Tibial nerve (tissue), 3 donors: ENCODE measurements at regions not wholly inside any gene's neighbourhood (a gene's known extent, or its start where the extent isn't known, plus 50 kb on each side); places are given as distances from the start of the nearest gene placed in this dataset.

Source experiments
- CTCF ChIP-seq, 5 experiments: fragments of 200-600 bp in 3 of 5; fragments of 450-650 bp in 2 of 5; sonication (generic) in 3 of 5; IDR thresholded peaks; one replicate each; pipeline ENCODE4 v1.5.1; 2016 to 2019; ENCODE audit warnings: antibody characterized with exemption in 5 of 5, mild to moderate bottlenecking in 3 of 5, moderate library complexity in 2 of 5
- POLR2A ChIP-seq, 2 donors: fragments of 450-650 bp; IDR thresholded peaks; one replicate each; pipeline ENCODE4 v1.6.1; 2017; ENCODE audit warnings: antibody characterized with exemption in 2 of 2, mild to moderate bottlenecking in 2 of 2, moderate library complexity in 2 of 2

- TF ChIP-seq CTCF (IDR thresholded peaks at IDR 0.05) (no peak), POLR2A (IDR thresholded peaks at IDR 0.05) (no peak)
Observed at GRCh38 chr16:86882586-86883280, 304.4 kb downstream of the FOXL1 start.
